ENCODE measurements at regions not wholly inside any gene's neighbourhood (a gene's known extent, or its start where the extent isn't known, plus 50 kb on each side); places are given as distances from the start of the nearest gene placed in this dataset.
A peak's percentile ranks its signal among the peaks of the same experiment; 100 is the strongest.

DNA sequence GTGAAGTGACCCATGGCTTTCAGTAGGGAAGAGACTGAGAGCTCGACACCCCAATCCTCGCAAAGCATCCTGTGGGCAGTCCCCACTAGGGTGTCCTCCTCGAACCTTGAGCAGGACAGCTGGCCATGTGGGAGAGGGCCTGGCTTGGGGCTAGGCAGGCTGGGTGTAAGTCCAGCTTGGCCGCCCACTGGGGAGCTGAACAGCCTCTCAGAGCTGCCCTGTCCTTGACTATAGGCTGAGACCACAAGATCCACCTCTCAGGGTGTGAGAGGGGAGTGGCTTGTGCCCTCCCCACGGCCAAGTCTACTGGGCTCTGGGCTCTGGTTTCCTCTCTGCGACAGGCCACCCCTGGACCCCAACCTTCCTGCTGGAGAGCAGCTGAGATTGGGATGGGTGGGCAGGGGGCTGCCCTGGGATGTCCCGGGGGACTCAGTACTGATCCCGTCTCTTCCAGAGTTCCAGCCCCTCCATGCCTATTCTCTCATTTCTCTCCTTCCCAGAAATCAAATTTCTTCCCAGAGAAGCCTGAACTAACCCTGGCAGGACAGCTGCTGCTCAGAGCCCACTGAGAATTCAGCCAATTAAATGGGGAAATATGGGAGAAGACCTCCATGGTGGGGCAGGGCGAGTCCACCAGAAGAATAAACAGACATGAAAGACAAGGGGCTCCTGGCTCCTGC lies 282.9 kb downstream of the PTPRU start:
- Histone ChIP-seq H3K27me3 (ENCODE audit: low read depth) (no peaks in the 10 kb centered on the region), H3K36me3 (replicated peaks) (no peaks in the 10 kb centered on the region), H3K9me3 (no peaks in the 10 kb centered on the region), H3K4me1 (no peaks in the 10 kb centered on the region), H3K4me3 (no peak overlapping the region)
- DNase-seq (ENCODE audit: low spot score in 2 of 2): no peak
- in situ Hi-C loops (cut with MboI; ENCODE audit: low sequenced_read_pairs): no loop called here

DNA sequence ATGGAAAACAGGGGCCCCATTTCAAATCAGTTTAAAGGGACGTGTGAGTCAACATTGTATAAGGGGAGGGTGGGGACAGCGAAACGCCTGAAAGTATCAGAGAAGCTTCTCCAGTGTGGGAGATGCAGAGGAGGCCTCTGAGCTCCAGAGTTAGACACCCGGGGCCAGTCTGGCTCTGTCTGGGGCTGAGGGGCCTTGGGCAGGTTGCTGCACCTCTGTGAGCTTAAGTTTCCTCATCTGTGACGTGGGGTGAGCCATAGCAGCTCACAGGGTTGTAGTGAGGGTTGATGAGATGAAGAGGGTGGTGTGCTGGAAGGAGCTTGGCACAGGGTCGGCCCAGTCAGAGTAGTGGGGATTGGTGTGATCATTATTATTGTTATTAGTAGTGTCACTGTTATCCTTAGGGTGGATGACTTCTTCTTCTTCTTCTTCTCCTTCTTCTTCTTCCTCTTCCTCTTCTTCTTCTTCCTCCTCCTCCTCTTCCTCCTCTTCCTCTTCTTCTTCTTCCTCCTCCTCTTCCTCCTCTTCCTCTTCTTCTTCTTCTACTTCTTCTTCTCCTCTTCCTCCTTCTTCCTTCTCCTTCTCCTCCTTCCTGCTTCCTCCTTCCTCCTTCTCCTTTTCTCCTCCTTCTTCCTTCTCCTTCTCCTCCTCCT lies 282.0 kb downstream of the PTPRU start:
- H3K9me3 ChIP-seq: no peaks in the 10 kb centered on the region
- no peaks in the 10 kb centered on the region for H3K36me3 ChIP-seq (replicated peaks)
- DNase-seq (ENCODE audit: low spot score in 2 of 2): no peak
- H3K4me1 ChIP-seq: no peaks in the 10 kb centered on the region
- no peaks in the 10 kb centered on the region for H3K27me3 ChIP-seq (ENCODE audit: low read depth)
- H3K4me3 ChIP-seq: no peak overlapping the region
- in situ Hi-C loops (cut with MboI; ENCODE audit: low sequenced_read_pairs): no loop called here

DNA sequence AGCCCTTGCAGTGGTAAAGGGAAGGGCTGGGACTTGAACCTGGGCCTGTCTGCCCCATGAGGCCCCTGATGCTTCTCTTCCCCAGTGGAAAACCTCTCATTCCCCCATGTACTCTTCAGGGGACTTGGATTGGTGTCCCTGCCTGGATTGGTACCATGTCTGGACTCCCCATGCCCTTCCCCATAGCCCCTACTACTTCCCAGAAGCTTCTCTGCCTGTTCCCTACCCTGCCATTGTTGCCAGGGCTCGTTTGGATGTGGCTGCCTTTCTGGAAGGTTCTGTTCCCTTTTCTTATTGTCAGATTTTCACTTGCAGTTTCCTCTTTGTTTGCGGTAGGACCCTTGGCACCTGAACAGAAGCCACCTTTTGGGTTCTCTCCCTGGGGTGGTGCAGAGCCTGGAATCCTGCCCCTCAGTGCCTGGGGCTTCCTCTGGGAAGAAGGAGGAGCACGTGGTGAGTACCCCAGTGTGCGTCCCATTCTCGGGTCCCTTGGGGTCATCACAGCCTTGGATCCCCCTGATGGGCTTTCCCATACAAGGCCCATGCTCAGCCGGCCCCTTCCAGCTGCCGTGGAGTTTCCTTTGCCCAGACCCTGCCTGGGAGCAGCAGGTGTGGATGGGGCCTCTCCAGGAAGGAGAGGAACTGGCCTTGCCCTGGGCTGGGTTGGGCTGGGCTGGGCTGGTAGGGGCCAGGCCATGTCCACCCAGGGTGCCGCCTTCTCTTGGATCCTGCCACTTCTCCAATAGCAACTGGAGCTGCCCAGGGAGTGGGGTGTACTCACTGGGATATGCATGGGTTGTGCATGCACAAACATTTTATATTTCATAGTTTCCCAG lies 281.1 kb downstream of the PTPRU start:
- Histone ChIP-seq H3K27me3 (ENCODE audit: low read depth) (no peaks in the 10 kb centered on the region), H3K9me3 (no peaks in the 10 kb centered on the region), H3K36me3 (replicated peaks) (no peaks in the 10 kb centered on the region), H3K4me3 (no peak overlapping the region), H3K4me1 (no peaks in the 10 kb centered on the region)
- in situ Hi-C loops (cut with MboI; ENCODE audit: low sequenced_read_pairs): no loop called here
- DNase-seq (ENCODE audit: low spot score in 2 of 2): no peak

DNA sequence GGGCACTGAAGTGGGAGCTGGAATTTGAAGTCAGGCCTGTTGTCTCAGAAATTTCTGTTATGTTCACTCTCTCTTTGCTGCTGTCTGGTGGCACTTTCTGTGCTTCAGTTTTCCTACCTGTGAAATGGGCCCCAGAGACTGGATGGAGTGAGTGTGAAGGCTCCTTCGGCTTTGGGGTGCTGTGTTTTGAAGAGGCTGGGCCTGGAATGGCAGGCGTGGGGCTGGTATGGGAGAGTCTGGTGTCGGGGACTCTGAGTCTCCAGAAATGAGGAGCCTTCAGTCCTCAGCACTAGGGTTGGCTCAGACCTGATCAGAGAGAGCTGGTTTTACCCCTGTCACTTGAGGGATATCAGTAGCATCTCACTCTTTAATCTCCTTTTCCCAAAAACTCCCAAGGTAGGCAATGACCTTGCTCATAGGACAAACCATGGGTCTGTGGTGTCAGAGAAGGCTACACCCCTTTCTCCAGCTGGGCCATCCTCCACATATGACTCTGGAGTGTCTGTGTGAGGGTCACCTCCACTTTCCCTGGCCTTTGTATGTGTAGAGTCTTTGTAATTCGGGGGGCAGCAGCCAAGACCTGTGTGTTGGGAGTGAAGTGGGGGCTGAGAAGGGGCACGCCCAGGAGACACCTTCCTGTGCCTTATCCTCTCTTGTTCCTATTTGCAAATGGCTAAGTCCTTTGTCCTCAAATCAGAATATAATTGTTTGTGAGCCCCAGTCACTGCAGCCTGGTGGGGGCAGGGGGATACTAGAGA lies 279.9 kb downstream of the PTPRU start:
- Histone ChIP-seq H3K9me3 (no peaks in the 10 kb centered on the region), H3K36me3 (replicated peaks) (no peaks in the 10 kb centered on the region), H3K4me3 (no peak overlapping the region), H3K27me3 (ENCODE audit: low read depth) (no peaks in the 10 kb centered on the region), H3K4me1 (no peaks in the 10 kb centered on the region)
- DNase-seq (ENCODE audit: low spot score in 2 of 2): no peak
- in situ Hi-C loops (cut with MboI; ENCODE audit: low sequenced_read_pairs): no loop called here

DNA sequence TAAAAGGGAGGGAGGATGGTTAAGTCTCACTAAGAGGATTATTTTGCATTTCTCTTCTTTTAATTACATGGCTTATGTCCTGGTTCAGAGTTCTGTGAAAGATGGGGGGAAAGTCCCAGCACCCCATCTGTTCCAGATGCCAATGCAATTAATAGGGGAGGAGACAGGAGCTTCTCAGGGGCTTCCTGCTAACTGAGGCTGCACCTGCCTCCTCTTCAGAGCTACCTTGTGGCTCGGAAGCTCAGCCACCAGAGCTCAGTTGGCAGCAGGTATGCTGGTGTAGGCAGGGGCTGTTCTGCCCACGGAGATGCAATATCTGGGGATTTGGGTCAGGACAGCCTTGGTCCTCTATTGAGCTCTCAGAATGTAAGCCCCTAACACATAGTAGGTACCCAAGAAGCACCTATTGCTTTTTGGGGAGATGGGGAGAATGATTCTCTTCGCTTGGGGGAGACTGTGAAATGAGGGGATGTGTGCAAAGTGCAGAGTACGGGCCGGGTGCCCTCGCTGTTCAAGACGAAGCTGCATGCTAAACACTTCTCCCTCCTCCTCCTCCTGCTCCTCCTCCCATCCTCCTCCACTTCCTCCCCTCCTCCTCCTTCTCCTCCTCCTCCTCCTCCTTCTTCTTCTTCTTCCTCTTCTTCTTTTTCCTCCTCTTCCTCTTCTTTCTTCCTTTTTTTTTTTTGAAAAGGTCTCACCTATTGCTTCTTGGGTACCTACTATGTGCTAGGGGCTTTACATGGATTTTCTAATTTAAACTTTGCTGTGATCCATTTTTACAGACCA lies 279.0 kb downstream of the PTPRU start:
- in situ Hi-C loops (cut with MboI; ENCODE audit: low sequenced_read_pairs): no loop called here
- no peak overlapping the region for H3K4me3 ChIP-seq
- no peak for DNase-seq (ENCODE audit: low spot score in 2 of 2)
- 0 out of 2 replicates have a peak, but pooled peaks cover 2% of the 10 kb centered on the region for H3K27me3 ChIP-seq (ENCODE audit: low read depth)
- no peaks in the 10 kb centered on the region for H3K4me1 ChIP-seq
- H3K9me3 ChIP-seq: no peaks in the 10 kb centered on the region
- H3K36me3 ChIP-seq (replicated peaks): no peaks in the 10 kb centered on the region

DNA sequence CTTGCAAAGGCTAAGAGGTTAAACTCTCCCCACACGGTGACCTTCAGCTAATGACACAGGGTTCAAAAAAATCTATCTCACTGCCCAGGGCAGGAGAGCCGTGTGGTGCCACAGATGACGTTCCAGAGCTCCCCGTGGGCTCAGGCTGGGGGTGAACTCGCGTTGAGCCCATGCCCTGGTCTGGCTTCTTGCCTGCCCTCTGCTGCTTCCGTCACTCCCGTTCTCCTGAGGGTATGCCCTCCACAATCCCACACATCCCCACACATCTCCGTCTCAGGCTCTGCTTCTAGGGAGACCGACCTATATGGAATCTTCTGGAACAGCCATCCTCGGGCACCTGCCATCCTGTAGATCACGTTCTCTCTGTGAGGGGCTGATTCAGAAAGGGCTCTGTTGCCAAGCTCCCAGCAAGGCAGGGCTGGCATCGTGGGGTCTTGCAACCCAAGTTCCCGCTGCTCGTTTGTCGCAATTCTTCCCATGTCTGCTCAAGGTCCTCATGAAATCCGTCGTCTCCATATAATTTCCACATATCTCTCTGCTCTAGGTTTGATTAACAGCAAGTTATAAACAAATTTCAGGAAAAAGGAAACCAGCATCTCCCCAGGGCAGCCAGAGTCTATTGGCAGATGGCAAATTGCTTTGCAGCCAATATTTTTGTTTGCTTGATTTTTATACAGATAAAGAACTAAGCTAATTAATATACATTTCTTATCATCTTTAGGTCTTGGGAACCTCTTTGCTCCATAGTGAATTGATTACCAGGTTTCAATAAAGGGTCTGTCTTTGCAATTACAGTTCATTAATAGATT lies 278.2 kb downstream of the PTPRU start:
- in situ Hi-C loops (cut with MboI; ENCODE audit: low sequenced_read_pairs): no loop called here
- H3K4me1 ChIP-seq: no peaks in the 10 kb centered on the region
- no peaks in the 10 kb centered on the region for H3K9me3 ChIP-seq
- H3K36me3 ChIP-seq (replicated peaks): no peaks in the 10 kb centered on the region
- 0 out of 2 replicates have a peak, but pooled peaks cover 2% of the 10 kb centered on the region for H3K27me3 ChIP-seq (ENCODE audit: low read depth)
- no peak overlapping the region for H3K4me3 ChIP-seq
- no peak for DNase-seq (ENCODE audit: low spot score in 2 of 2)

DNA sequence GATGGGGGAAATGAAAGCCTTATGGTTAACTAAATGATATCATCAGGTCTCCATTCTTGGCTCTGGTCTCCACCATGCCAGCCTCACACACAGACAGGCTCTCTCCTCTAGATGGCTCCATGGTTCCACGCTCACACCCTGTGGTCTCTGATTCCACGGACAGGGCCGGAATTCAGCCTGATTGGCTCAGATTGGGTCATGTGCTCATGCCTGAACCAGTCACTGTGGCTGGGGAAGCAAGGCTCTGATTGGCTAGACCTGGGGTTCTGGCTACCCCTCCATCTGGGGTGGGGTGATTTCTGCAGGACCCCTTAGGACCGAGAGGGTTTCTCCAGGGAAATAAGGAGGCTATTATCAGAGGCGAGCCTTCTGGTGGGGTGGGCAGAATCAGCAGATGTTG lies 277.0 kb downstream of the PTPRU start:
- Histone ChIP-seq H3K9me3 (no peaks in the 10 kb centered on the region), H3K4me3 (no peak overlapping the region), H3K36me3 (replicated peaks) (no peaks in the 10 kb centered on the region), H3K4me1 (no peaks in the 10 kb centered on the region), H3K27me3 (ENCODE audit: low read depth) (0 out of 2 replicates have a peak, but pooled peaks cover 2% of the 10 kb centered on the region)
- in situ Hi-C loops (cut with MboI; ENCODE audit: low sequenced_read_pairs): no loop called here
- DNase-seq (ENCODE audit: low spot score in 2 of 2): peak in 1 of 2 experiments; percentile 67

DNA sequence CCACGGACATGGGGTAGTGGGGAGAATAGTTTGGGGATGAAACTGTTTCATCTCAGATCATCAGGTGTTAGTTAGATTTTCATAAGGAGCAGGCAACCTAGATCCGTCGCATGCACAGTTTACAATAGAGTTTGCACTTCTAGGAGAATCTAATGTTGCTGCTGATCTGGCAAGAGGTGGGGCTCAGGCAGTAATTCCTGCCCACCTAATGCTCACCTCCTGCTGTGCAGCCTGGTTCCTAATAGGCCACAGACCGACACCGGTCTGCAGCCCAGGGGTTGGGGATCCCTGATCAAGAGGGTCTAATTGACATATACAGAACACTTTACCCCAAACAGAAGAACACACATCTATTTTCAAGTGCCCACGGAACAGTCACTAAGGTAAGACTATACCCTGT lies 275.1 kb downstream of the PTPRU start:
- Histone ChIP-seq H3K27me3 (ENCODE audit: low read depth) (0 out of 2 replicates have a peak, but pooled peaks cover 2% of the 10 kb centered on the region), H3K36me3 (replicated peaks) (no peaks in the 10 kb centered on the region), H3K4me3 (no peak overlapping the region), H3K9me3 (no peaks in the 10 kb centered on the region), H3K4me1 (no peaks in the 10 kb centered on the region)
- DNase-seq (ENCODE audit: low spot score in 2 of 2): no peak
- in situ Hi-C loops (cut with MboI; ENCODE audit: low sequenced_read_pairs): no loop called here

DNA sequence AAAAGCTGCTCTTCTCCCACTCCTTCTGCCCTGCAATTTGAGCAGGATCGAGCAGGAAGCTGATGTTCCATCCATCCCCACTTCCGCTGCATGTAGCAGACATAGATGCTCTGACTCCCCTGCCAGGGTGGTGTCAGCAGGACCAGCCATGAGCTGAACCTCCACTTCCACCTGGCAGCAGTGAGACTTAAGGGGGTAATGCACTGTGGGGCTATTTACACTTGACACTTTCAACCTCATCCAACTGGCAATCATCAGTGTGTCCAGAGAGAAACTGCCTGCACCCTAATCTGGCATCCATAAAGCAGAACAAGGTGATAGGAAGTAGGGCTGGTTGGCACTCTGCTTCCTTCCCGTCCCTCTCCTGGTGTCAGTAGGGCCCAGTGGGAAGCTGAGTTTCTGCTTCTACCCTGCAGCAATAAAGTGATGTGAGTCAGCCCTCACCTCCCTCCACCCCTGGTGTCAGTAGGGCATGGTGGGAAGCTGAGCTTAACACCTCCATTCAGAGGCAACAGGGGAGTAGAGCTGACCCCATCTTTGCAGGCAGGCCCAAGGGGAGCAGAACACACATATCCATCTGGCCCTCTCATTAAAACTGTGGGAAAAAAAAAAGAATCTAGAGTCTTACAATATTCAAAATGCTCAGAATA lies 272.3 kb downstream of the PTPRU start:
- in situ Hi-C loops (cut with MboI; ENCODE audit: low sequenced_read_pairs): no loop called here
- DNase-seq (ENCODE audit: low spot score in 2 of 2): no peak

DNA sequence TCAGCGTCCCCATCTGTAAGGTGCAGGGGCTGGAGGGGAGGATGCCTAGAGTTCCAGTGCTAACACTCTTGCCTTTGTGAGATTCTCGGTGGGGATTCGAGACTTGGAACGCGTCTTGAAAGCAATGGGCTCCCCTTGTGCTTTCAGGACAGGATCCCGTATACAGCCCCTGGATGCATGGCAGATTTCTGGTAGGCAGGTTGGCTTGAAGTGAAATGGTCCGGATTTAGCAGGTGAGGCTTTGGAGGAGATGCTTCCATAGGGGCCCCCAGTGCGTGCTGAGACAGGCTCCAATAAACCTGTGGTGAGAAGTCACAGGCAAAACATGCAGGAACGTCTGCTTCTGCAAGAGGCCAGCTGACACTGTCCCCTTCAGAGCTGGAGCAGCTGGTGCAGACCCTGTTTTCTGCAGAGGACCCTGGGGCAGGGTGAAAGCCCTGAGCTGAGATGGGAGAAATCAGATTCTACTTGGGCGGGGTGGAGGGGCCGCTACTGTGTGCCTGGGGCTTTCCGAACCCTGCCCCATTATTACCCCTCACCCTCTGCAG lies 270.4 kb downstream of the PTPRU start:
- Histone ChIP-seq H3K4me1 (peaks cover 28% of the 10 kb centered on the region), H3K4me3 (no peak overlapping the region), H3K36me3 (replicated peaks) (no peaks in the 10 kb centered on the region), H3K9me3 (no peaks in the 10 kb centered on the region), H3K27me3 (ENCODE audit: low read depth) (0 out of 2 replicates have a peak, but pooled peaks cover 2% of the 10 kb centered on the region)
- in situ Hi-C loops (cut with MboI; ENCODE audit: low sequenced_read_pairs): no loop called here
- DNase-seq (ENCODE audit: low spot score in 2 of 2): peak in 1 of 2 experiments; percentile 2

More for the DNA sequence above, 272.3 kb downstream of the PTPRU start:
- no peaks in the 10 kb centered on the region for H3K9me3 ChIP-seq
- H3K36me3 ChIP-seq (replicated peaks): no peaks in the 10 kb centered on the region
- 0 out of 2 replicates have a peak, but pooled peaks cover 2% of the 10 kb centered on the region for H3K27me3 ChIP-seq (ENCODE audit: low read depth)
- peaks cover 11% of the 10 kb centered on the region for H3K4me1 ChIP-seq
- no peak overlapping the region for H3K4me3 ChIP-seq

DNA sequence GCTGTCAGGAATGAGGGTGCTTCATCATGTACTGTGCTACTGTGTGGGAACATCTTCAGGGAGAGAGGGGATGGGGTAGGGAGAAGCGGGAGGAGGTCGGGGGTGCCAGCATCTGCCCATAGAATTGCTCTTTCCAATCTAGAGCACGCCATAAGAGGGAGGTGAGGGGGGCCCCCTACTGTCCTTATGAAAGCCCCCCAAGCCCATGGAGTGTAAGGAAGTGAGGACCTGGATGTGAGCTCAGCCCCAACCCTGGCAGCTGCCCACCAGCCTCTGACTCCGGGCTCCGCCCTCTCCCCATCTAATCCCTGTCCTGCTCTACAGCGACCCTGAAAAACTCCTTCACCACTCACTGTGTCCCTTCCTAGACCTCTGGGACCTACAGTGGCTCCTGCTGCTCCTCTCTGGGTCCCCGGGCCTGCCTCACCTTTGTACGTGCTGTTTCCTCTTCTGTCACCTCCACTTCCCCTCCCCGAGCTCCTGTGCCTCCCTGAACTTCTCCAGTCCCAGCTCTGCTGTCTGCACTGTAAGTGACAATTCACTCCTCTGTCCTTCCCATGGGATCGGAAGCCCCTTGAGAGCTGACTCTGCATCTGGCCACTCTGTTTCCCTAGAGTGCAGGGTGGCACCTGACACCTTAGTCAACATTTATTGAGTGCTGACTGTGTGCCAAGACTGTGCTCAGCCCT lies 269.4 kb downstream of the PTPRU start:
- Histone ChIP-seq H3K4me3 (no peak overlapping the region), H3K36me3 (replicated peaks) (no peaks in the 10 kb centered on the region), H3K4me1 (peaks cover 33% of the 10 kb centered on the region), H3K9me3 (no peaks in the 10 kb centered on the region), H3K27me3 (ENCODE audit: low read depth) (no peaks in the 10 kb centered on the region)
- peak in 1 of 2 experiments; percentile 6 for DNase-seq (ENCODE audit: low spot score in 2 of 2)
- in situ Hi-C loops (cut with MboI; ENCODE audit: low sequenced_read_pairs): no loop called here

All from HAP-1 (cell line).